GM19372 (cell line): ENCODE measurements at regions not wholly inside any gene's neighbourhood (a gene's known extent, or its start where the extent isn't known, plus 50 kb on each side); places are given as distances from the start of the nearest gene placed in this dataset.
"Not testable (repeated sequence)": the region's sequence is repeated elsewhere in the genome, so short reads cannot be mapped to it uniquely, and the experiment has no call there.

ENCODE experiments used
- ATAC-seq: cut with Tn5 transposase; IDR thresholded peaks from one replicate; pipeline ENCODE4 v1.9.1; 2021; ENCODE audit warnings: mild to moderate bottlenecking, low read depth, moderate library complexity; ENCODE audit not compliant: unreplicated experiment

- not testable (repeated sequence) for ATAC-seq
These were observed 201.6 kb downstream of the USP22 start for GRCh38 chr17:20840987-20841865.

- not testable (repeated sequence) for ATAC-seq
These were observed 200.8 kb downstream of the USP22 start for GRCh38 chr17:20842012-20842411.

- not testable (repeated sequence) for ATAC-seq
These were observed 199.6 kb downstream of the USP22 start for GRCh38 chr17:20843261-20843660.

GRCh38 chr17:20843799-20844553, 198.8 kb downstream of the USP22 start:
- not testable (repeated sequence) for ATAC-seq

- not testable (repeated sequence) for ATAC-seq
These were observed 193.9 kb downstream of the USP22 start for GRCh38 chr17:20848869-20849443.

GRCh38 chr17:20851591-20852238, 191.1 kb downstream of the USP22 start:
- ATAC-seq = not testable (repeated sequence)

GRCh38 chr17:20852239-20852989, 190.4 kb downstream of the USP22 start:
- ATAC-seq = no peak

GRCh38 chr17:20852990-20853370, 189.8 kb downstream of the USP22 start:
- no peak for ATAC-seq

GRCh38 chr17:20855910-20856470, 186.8 kb downstream of the USP22 start:
- ATAC-seq = not testable (repeated sequence)

- ATAC-seq = not testable (repeated sequence)
These were observed 176.2 kb downstream of the USP22 start for GRCh38 chr17:20866444-20867209.

GRCh38 chr17:20867436-20867937, 175.3 kb downstream of the USP22 start:
- not testable (repeated sequence) for ATAC-seq

GRCh38 chr17:20867938-20868661, 174.7 kb downstream of the USP22 start:
- ATAC-seq = not testable (repeated sequence)

- ATAC-seq = not testable (repeated sequence)
These were observed 174.2 kb downstream of the USP22 start for GRCh38 chr17:20868662-20869007.

- ATAC-seq = not testable (repeated sequence)
These were observed 169.6 kb downstream of the USP22 start for GRCh38 chr17:20873173-20873572.

- not testable (repeated sequence) for ATAC-seq
These were observed 169.0 kb downstream of the USP22 start for GRCh38 chr17:20873688-20874328.

GRCh38 chr17:20877384-20877783, 165.4 kb downstream of the USP22 start:
- not testable (repeated sequence) for ATAC-seq

GRCh38 chr17:20890338-20890737, 152.5 kb downstream of the USP22 start:
- no peak for ATAC-seq
